Fibroblast of pulmonary artery (primary cell): ENCODE measurements at regions not wholly inside any gene's neighbourhood (a gene's known extent, or its start where the extent isn't known, plus 50 kb on each side); places are given as distances from the start of the nearest gene placed in this dataset.
A peak's percentile ranks its signal among the peaks of the same experiment; 100 is the strongest.

Experiments
- DNase-seq: peaks from one replicate; pipeline ENCODE4 v3.0.0-alpha.2; 2010; ENCODE audit warnings: low read depth
- H3K4me3 ChIP-seq: replicated peaks from 2 replicates; pipeline ENCODE4 v1.5.1; 2011; ENCODE audit warnings: low read depth, mild to moderate bottlenecking, control low read depth, low read length, moderate library complexity
- TF ChIP-seq, protein P1 (sequence below): IDR thresholded peaks from 2 replicates; pipeline ENCODE4 v1.5.1; 2011; ENCODE audit warnings: mild to moderate bottlenecking, control low read depth, low read length, inconsistent platforms; ENCODE audit errors: missing control alignments

DNA sequence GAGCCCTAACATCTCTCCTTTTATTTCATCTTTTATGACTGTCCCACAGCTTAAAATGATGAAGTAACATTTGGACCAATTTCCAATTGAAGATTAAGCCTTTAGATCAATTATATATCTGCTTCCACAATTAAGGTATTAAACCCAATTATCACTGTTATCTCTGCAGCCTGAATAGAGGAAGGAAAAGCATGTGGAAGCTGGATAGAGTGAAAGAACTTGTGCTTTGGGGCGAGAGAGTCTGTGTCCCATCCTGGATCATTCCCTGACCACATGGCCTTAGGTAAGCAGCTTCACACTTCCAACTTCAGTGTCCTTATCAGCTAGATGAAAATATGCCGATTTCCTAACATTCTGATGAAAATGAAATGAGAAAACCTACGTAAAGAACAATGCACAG lies 61.4 kb upstream of the TSPAN8 start:
- H3K4me3 ChIP-seq: no peak overlapping the region
- no peak for DNase-seq

DNA sequence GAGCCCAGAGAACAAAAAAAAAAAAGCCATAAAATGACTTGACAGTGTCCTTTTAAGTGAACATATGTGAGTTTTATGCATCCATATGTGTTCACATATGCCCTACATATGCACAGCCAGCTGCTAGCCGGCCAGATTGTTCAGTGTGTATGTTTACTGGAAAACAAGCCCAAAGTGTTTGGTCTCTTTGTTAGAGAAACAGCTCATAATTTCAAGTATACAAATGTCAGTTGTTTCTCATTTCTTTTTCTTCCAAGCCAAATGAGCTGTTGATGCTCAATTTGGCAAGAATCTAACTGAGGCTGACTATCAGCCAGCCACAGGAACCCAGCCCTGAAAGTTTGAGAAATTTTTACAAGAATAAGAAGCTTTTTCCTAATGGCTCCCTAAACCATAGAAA lies 60.8 kb upstream of the TSPAN8 start:
- no peak for DNase-seq
- no peak overlapping the region for H3K4me3 ChIP-seq
- TF ChIP-seq, protein P1, sequence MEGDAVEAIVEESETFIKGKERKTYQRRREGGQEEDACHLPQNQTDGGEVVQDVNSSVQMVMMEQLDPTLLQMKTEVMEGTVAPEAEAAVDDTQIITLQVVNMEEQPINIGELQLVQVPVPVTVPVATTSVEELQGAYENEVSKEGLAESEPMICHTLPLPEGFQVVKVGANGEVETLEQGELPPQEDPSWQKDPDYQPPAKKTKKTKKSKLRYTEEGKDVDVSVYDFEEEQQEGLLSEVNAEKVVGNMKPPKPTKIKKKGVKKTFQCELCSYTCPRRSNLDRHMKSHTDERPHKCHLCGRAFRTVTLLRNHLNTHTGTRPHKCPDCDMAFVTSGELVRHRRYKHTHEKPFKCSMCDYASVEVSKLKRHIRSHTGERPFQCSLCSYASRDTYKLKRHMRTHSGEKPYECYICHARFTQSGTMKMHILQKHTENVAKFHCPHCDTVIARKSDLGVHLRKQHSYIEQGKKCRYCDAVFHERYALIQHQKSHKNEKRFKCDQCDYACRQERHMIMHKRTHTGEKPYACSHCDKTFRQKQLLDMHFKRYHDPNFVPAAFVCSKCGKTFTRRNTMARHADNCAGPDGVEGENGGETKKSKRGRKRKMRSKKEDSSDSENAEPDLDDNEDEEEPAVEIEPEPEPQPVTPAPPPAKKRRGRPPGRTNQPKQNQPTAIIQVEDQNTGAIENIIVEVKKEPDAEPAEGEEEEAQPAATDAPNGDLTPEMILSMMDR: no peak

More for the DNA sequence above, 61.4 kb upstream of the TSPAN8 start:
- TF ChIP-seq, protein P1: no peak

DNA sequence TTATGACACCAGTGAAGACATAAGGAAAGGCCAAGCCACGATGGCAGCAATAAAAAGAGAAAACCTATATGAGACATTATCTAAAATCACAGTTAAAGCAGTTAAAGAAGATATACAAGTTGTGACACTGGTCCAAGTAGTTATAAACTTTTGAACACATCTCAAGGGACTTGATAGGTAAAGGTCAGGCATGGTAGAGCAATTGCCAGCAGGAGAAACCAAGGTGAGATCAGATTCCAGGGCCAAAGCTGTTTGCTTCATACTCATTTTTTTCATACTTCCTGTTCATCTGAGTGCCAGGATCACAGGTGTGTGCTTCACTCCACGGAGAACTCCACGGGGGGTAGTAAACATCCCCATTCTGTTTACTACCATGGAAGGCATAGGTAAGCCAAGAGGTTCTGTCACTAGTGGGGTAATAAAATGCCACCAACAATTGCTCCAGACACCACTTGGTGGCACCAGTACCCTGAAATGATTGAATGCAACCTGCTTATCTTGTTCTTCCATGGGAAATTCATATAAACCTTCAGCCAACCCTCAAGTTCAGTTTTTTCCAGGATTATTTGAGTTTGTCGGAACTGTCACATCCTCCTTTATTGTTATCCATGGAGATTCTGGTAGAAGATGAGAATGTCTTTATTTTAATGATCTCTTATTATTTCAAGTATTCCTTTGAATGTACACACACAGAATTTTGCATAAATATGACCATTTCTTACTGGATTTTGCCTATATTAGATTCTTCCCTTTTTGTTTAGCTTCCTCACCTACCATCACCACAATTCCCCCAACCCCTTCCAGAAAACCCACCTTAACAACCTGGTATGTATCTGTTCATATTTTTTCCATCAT lies 59.2 kb upstream of the TSPAN8 start:
- no peak overlapping the region for H3K4me3 ChIP-seq
- TF ChIP-seq, protein P1: peak; percentile 40
- DNase-seq: peak; percentile 46

DNA sequence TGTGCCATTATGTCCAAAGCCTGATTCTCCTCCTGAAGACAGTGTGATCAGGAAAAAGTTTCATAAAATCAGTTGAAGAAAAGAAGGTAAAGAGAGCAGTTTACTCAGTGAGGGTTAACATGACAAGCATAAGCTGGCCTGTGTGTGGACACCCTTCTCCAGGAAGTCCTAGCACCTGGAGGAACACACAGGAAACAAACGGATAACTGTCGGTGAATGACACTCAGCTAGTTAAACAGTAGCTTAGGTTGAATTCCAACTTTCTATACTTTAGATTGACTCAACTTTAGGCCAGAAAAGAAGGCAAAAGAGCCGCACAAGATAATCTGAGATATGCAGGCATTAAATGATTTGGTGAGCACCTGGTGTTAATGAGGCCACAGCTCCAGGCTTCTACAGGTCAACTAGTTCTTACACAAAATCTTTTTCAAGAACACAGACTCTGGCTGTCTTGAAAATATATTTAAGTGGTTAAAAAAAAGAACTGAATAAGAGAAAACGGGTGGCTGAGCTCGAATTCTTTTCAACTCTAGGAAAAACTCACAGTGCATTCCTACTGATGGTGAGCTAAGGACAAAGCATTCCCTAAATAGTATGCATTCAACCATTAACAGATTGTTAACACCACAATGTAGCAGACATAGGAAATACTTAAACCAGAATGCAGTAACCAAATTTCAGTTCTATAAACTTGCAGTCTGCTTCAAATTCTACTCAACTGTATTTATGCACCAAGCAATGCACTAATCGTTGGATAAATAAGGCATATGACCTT lies 56.9 kb upstream of the TSPAN8 start:
- H3K4me3 ChIP-seq: no peak overlapping the region
- TF ChIP-seq, protein P1: no peak
- DNase-seq: peak; percentile 7

DNA sequence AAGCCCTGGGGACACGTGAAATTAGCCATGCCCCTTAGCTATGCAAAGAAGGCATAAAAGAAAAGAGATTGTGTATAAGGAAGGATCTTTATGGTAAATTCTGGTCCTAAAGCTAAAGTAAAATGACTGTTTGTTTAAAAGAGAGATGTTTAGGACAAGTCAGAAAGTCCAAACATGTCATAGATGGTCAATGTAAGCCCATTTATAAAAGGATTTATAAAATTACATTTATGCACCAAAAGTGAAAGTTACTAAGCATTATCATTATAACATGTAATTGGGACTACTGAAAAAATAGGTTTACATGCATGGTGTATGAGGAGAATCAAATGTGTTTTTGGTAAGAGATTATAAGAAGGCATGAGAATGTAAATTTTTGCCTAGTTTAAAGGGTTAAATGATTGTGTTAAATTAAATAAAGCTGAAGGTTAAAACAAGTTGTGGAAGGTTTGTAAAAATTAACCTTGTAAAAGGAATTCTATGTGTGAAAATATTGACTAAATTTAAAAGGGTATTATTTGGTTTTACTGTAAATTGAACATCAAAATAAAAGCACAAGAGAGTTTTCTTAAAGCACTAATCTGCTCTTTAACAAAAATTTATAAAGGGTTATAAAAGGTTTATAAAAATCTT lies 50.4 kb upstream of the TSPAN8 start:
- no peak overlapping the region for H3K4me3 ChIP-seq
- TF ChIP-seq, protein P1: no peak
- no peak for DNase-seq
